ENCODE measurements at regions not wholly inside any gene's neighbourhood (a gene's known extent, or its start where the extent isn't known, plus 50 kb on each side); places are given as distances from the start of the nearest gene placed in this dataset.
"Not testable (repeated sequence)": the region's sequence is repeated elsewhere in the genome, so short reads cannot be mapped to it uniquely, and the experiment has no call there.

GRCh38 chr18:40338284-40338683, 1616.8 kb upstream of the PIK3C3 start:
- Histone ChIP-seq H3K27me3 (ENCODE audit: control insufficient read depth in 2 of 2, insufficient read depth in 2 of 2, low read length in 2 of 2) (no peaks in the 10 kb centered on the region), H3K27ac (ENCODE audit: low read depth in 2 of 2, low read length in 2 of 2) (no peak overlapping the region), H3K4me3 (ENCODE audit: low read length in 2 of 2) (no peak overlapping the region), H3K36me3 (ENCODE audit: control insufficient read depth in 2 of 2, insufficient read depth in 2 of 2, low read length in 2 of 2) (no peaks in the 10 kb centered on the region), H3K9ac (ENCODE audit: low read depth in 1 of 2, low read length in 2 of 2) (no peak overlapping the region), H3K4me1 (ENCODE audit: control insufficient read depth in 2 of 2, insufficient read depth in 2 of 2, low read length in 2 of 2) (no peaks in the 10 kb centered on the region), H3K9me3 (ENCODE audit: control insufficient read depth in 2 of 2, low read length in 2 of 2) (no peaks in the 10 kb centered on the region)

- Histone ChIP-seq H3K36me3 (ENCODE audit: control insufficient read depth in 2 of 2, insufficient read depth in 2 of 2, low read length in 2 of 2) (no peaks in the 10 kb centered on the region), H3K4me3 (ENCODE audit: low read length in 2 of 2) (no peak overlapping the region), H3K9ac (ENCODE audit: low read depth in 1 of 2, low read length in 2 of 2) (no peak overlapping the region), H3K9me3 (ENCODE audit: control insufficient read depth in 2 of 2, low read length in 2 of 2) (no peaks in the 10 kb centered on the region), H3K27ac (ENCODE audit: low read depth in 2 of 2, low read length in 2 of 2) (no peak overlapping the region), H3K27me3 (ENCODE audit: control insufficient read depth in 2 of 2, insufficient read depth in 2 of 2, low read length in 2 of 2) (no peaks in the 10 kb centered on the region), H3K4me1 (ENCODE audit: control insufficient read depth in 2 of 2, insufficient read depth in 2 of 2, low read length in 2 of 2) (no peaks in the 10 kb centered on the region)
Measured at GRCh38 chr18:40326985-40327384, 1628.0 kb upstream of the PIK3C3 start.

GRCh38 chr18:40325988-40326387, 1629.0 kb upstream of the PIK3C3 start:
- H3K27ac ChIP-seq (ENCODE audit: low read depth in 2 of 2, low read length in 2 of 2), result no peak overlapping the region
- no peak overlapping the region for H3K9ac ChIP-seq (ENCODE audit: low read depth in 1 of 2, low read length in 2 of 2)
- H3K27me3 ChIP-seq (ENCODE audit: control insufficient read depth in 2 of 2, insufficient read depth in 2 of 2, low read length in 2 of 2), result no peaks in the 10 kb centered on the region
- no peaks in the 10 kb centered on the region for H3K4me1 ChIP-seq (ENCODE audit: control insufficient read depth in 2 of 2, insufficient read depth in 2 of 2, low read length in 2 of 2)
- H3K9me3 ChIP-seq (ENCODE audit: control insufficient read depth in 2 of 2, low read length in 2 of 2), result no peaks in the 10 kb centered on the region
- no peak overlapping the region for H3K4me3 ChIP-seq (ENCODE audit: low read length in 2 of 2)
- no peaks in the 10 kb centered on the region for H3K36me3 ChIP-seq (ENCODE audit: control insufficient read depth in 2 of 2, insufficient read depth in 2 of 2, low read length in 2 of 2)

GRCh38 chr18:40314199-40314598, 1640.8 kb upstream of the PIK3C3 start:
- no peaks in the 10 kb centered on the region for H3K36me3 ChIP-seq (ENCODE audit: control insufficient read depth in 2 of 2, insufficient read depth in 2 of 2, low read length in 2 of 2)
- no peak overlapping the region for H3K4me3 ChIP-seq (ENCODE audit: low read length in 2 of 2)
- no peak overlapping the region for H3K27ac ChIP-seq (ENCODE audit: low read depth in 2 of 2, low read length in 2 of 2)
- no peaks in the 10 kb centered on the region for H3K4me1 ChIP-seq (ENCODE audit: control insufficient read depth in 2 of 2, insufficient read depth in 2 of 2, low read length in 2 of 2)
- no peak overlapping the region for H3K9ac ChIP-seq (ENCODE audit: low read depth in 1 of 2, low read length in 2 of 2)
- H3K27me3 ChIP-seq (ENCODE audit: control insufficient read depth in 2 of 2, insufficient read depth in 2 of 2, low read length in 2 of 2), result no peaks in the 10 kb centered on the region
- H3K9me3 ChIP-seq (ENCODE audit: control insufficient read depth in 2 of 2, low read length in 2 of 2), result no peaks in the 10 kb centered on the region

- no peaks in the 10 kb centered on the region for H3K4me1 ChIP-seq (ENCODE audit: control insufficient read depth in 2 of 2, insufficient read depth in 2 of 2, low read length in 2 of 2)
Measured at GRCh38 chr18:40313030-40313642, 1641.9 kb upstream of the PIK3C3 start.

GRCh38 chr18:40307627-40308026, 1647.4 kb upstream of the PIK3C3 start:
- no peak overlapping the region for H3K9ac ChIP-seq (ENCODE audit: low read depth in 1 of 2, low read length in 2 of 2)
- no peaks in the 10 kb centered on the region for H3K36me3 ChIP-seq (ENCODE audit: control insufficient read depth in 2 of 2, insufficient read depth in 2 of 2, low read length in 2 of 2)
- H3K27ac ChIP-seq (ENCODE audit: low read depth in 2 of 2, low read length in 2 of 2), result no peak overlapping the region
- no peaks in the 10 kb centered on the region for H3K4me1 ChIP-seq (ENCODE audit: control insufficient read depth in 2 of 2, insufficient read depth in 2 of 2, low read length in 2 of 2)
- H3K4me3 ChIP-seq (ENCODE audit: low read length in 2 of 2), result no peak overlapping the region
- H3K9me3 ChIP-seq (ENCODE audit: control insufficient read depth in 2 of 2, low read length in 2 of 2), result no peaks in the 10 kb centered on the region
- no peaks in the 10 kb centered on the region for H3K27me3 ChIP-seq (ENCODE audit: control insufficient read depth in 2 of 2, insufficient read depth in 2 of 2, low read length in 2 of 2)

More at GRCh38 chr18:40313030-40313642, 1641.9 kb upstream of the PIK3C3 start:
- Histone ChIP-seq H3K9me3 (ENCODE audit: control insufficient read depth in 2 of 2, low read length in 2 of 2) (no peaks in the 10 kb centered on the region), H3K4me3 (ENCODE audit: low read length in 2 of 2) (no peak overlapping the region), H3K27ac (ENCODE audit: low read depth in 2 of 2, low read length in 2 of 2) (no peak overlapping the region), H3K9ac (ENCODE audit: low read depth in 1 of 2, low read length in 2 of 2) (no peak overlapping the region), H3K27me3 (ENCODE audit: control insufficient read depth in 2 of 2, insufficient read depth in 2 of 2, low read length in 2 of 2) (no peaks in the 10 kb centered on the region), H3K36me3 (ENCODE audit: control insufficient read depth in 2 of 2, insufficient read depth in 2 of 2, low read length in 2 of 2) (no peaks in the 10 kb centered on the region)

GRCh38 chr18:40296717-40297413, 1658.2 kb upstream of the PIK3C3 start:
- H3K4me1 ChIP-seq (ENCODE audit: control insufficient read depth in 2 of 2, insufficient read depth in 2 of 2, low read length in 2 of 2), result no peaks in the 10 kb centered on the region
- no peak overlapping the region for H3K27ac ChIP-seq (ENCODE audit: low read depth in 2 of 2, low read length in 2 of 2)
- H3K27me3 ChIP-seq (ENCODE audit: control insufficient read depth in 2 of 2, insufficient read depth in 2 of 2, low read length in 2 of 2), result no peaks in the 10 kb centered on the region
- H3K9ac ChIP-seq (ENCODE audit: low read depth in 1 of 2, low read length in 2 of 2), result no peak overlapping the region
- H3K4me3 ChIP-seq (ENCODE audit: low read length in 2 of 2), result no peak overlapping the region
- no peaks in the 10 kb centered on the region for H3K9me3 ChIP-seq (ENCODE audit: control insufficient read depth in 2 of 2, low read length in 2 of 2)
- H3K36me3 ChIP-seq (ENCODE audit: control insufficient read depth in 2 of 2, insufficient read depth in 2 of 2, low read length in 2 of 2), result no peaks in the 10 kb centered on the region

GRCh38 chr18:40292985-40293710, 1661.9 kb upstream of the PIK3C3 start:
- no peaks in the 10 kb centered on the region for H3K4me1 ChIP-seq (ENCODE audit: control insufficient read depth in 2 of 2, insufficient read depth in 2 of 2, low read length in 2 of 2)
- no peaks in the 10 kb centered on the region for H3K27me3 ChIP-seq (ENCODE audit: control insufficient read depth in 2 of 2, insufficient read depth in 2 of 2, low read length in 2 of 2)
- no peak overlapping the region for H3K9ac ChIP-seq (ENCODE audit: low read depth in 1 of 2, low read length in 2 of 2)
- H3K27ac ChIP-seq (ENCODE audit: low read depth in 2 of 2, low read length in 2 of 2), result no peak overlapping the region
- H3K9me3 ChIP-seq (ENCODE audit: control insufficient read depth in 2 of 2, low read length in 2 of 2), result no peaks in the 10 kb centered on the region
- H3K4me3 ChIP-seq (ENCODE audit: low read length in 2 of 2), result no peak overlapping the region
- no peaks in the 10 kb centered on the region for H3K36me3 ChIP-seq (ENCODE audit: control insufficient read depth in 2 of 2, insufficient read depth in 2 of 2, low read length in 2 of 2)

- no peak overlapping the region for H3K9ac ChIP-seq (ENCODE audit: low read depth in 1 of 2, low read length in 2 of 2)
- H3K9me3 ChIP-seq (ENCODE audit: control insufficient read depth in 2 of 2, low read length in 2 of 2), result no peaks in the 10 kb centered on the region
- H3K27me3 ChIP-seq (ENCODE audit: control insufficient read depth in 2 of 2, insufficient read depth in 2 of 2, low read length in 2 of 2), result no peaks in the 10 kb centered on the region
- H3K36me3 ChIP-seq (ENCODE audit: control insufficient read depth in 2 of 2, insufficient read depth in 2 of 2, low read length in 2 of 2), result no peaks in the 10 kb centered on the region
- no peak overlapping the region for H3K4me3 ChIP-seq (ENCODE audit: low read length in 2 of 2)
- H3K27ac ChIP-seq (ENCODE audit: low read depth in 2 of 2, low read length in 2 of 2), result no peak overlapping the region
- H3K4me1 ChIP-seq (ENCODE audit: control insufficient read depth in 2 of 2, insufficient read depth in 2 of 2, low read length in 2 of 2), result no peaks in the 10 kb centered on the region
Measured at GRCh38 chr18:40283560-40283959, 1671.5 kb upstream of the PIK3C3 start.

GRCh38 chr18:40281356-40281755, 1673.7 kb upstream of the PIK3C3 start:
- H3K9ac ChIP-seq (ENCODE audit: low read depth in 1 of 2, low read length in 2 of 2); H3K9me3 ChIP-seq (ENCODE audit: control insufficient read depth in 2 of 2, low read length in 2 of 2); H3K4me3 ChIP-seq (ENCODE audit: low read length in 2 of 2); H3K36me3 ChIP-seq (ENCODE audit: control insufficient read depth in 2 of 2, insufficient read depth in 2 of 2, low read length in 2 of 2); H3K4me1 ChIP-seq (ENCODE audit: control insufficient read depth in 2 of 2, insufficient read depth in 2 of 2, low read length in 2 of 2); H3K27me3 ChIP-seq (ENCODE audit: control insufficient read depth in 2 of 2, insufficient read depth in 2 of 2, low read length in 2 of 2); H3K27ac ChIP-seq (ENCODE audit: low read depth in 2 of 2, low read length in 2 of 2): not testable (repeated sequence)
